Heart left ventricle (tissue), 16 donors: ENCODE measurements at regions not wholly inside any gene's neighbourhood (a gene's known extent, or its start where the extent isn't known, plus 50 kb on each side); places are given as distances from the start of the nearest gene placed in this dataset.

Source experiments
- ATAC-seq, 4 donors: fragments of 200-7000 bp; cut with Tn5 transposase; one replicate each; pipeline ENCODE4 v1.9.1; 2020 to 2022; ENCODE audit warnings: moderate library complexity in 4 of 4, mild to moderate bottlenecking in 3 of 4, moderate number of reproducible peaks in 1 of 4
- DNase-seq, 5 donors: peaks; one replicate each; pipeline ENCODE4 v3.0.0-alpha.2; 2020
- H3K27ac ChIP-seq, 12 donors: fragments of 200-600 bp; sonication (generic) in 4 of 12; one replicate each; pipeline versions ENCODE4 v1.5.0 to v1.8.0; 2016 to 2022; ENCODE audit warnings: mild to moderate bottlenecking in 2 of 12
- H3K27me3 ChIP-seq, 9 donors: fragments of 200-600 bp; sonication (generic) in 2 of 9; one replicate each; pipeline versions ENCODE4 v1.5.1 to v1.8.0; 2016 to 2022; ENCODE audit warnings: mild to moderate bottlenecking in 3 of 9
- H3K36me3 ChIP-seq, 9 donors: fragments of 200-600 bp; sonication (generic) in 2 of 9; one replicate each; pipeline versions ENCODE4 v1.5.0 to v1.8.0; 2018 to 2022; ENCODE audit warnings: mild to moderate bottlenecking in 2 of 9
- H3K4me1 ChIP-seq, 12 donors: fragments of 200-600 bp; sonication (generic) in 4 of 12; one replicate each; pipeline versions ENCODE4 v1.5.0 to v1.8.0; 2016 to 2022; ENCODE audit warnings: mild to moderate bottlenecking in 3 of 12
- H3K4me3 ChIP-seq, 12 donors: fragments of 200-600 bp; sonication (generic) in 4 of 12; one replicate each; pipeline versions ENCODE4 v1.5.0 to v1.8.0; 2017 to 2022; ENCODE audit warnings: mild to moderate bottlenecking in 9 of 12, moderate library complexity in 4 of 12
- H3K9me3 ChIP-seq, 12 donors: fragments of 200-600 bp; sonication (generic) in 4 of 12; one replicate each; pipeline versions ENCODE4 v1.5.0 to v1.8.0; 2016 to 2022; ENCODE audit warnings: mild to moderate bottlenecking in 1 of 12
- POLR2A ChIP-seq, 2 donors: fragments of 450-650 bp; IDR thresholded peaks; one replicate each; pipeline ENCODE4 v1.6.1; 2017; ENCODE audit warnings: antibody characterized with exemption in 2 of 2, mild to moderate bottlenecking in 2 of 2, moderate library complexity in 2 of 2
- WGBS, 4 donors: extraction: QIAGEN DNeasy Blood & Tissue Kit in 2 of 4; methylation state at CpG; one replicate each; pipeline versions ENCODE4 v1.1.5 to v1.1.7; 2013 to 2018; 5-methylcytosine and 5-hydroxymethylcytosine counted together
- intact Hi-C, 10 donors: fragments of 100-400 bp; cut with DNase I; formaldehyde crosslinking; loops; one replicate each; pipeline versions ENCODE4 v1.11.1 to v1.14.2; 2022
- TF ChIP-seq, protein P1 (sequence below), 12 donors: fragments of 200-600 bp; sonication (generic) in 4 of 12; IDR thresholded peaks; one replicate each; pipeline versions ENCODE4 v1.5.0 to v1.8.0; 2018 to 2022; ENCODE audit warnings: antibody characterized with exemption in 12 of 12, mild to moderate bottlenecking in 5 of 12
- donor health status: ischemic (EF 13 %, LVEDD 7.1; RV severe dilation, severe dysfunction).
- donor health status: healthy with polysubstance abuse.
- donor health status: DM: no; HTN: yes; CAD: no.
- donor health status: DM: no; HTN: no; CAD: no.
- donor health status: ischemic (EF 25% LVEDD 6.9; RV normal size, moderate dysfunction).
- donor health status: ischemic (EF 25% LVEDD 5.7; RV mildly dilated, moderate dysfunction).
- donor health status: healthy.
- donor health status: DM: yes; HTN: yes; CAD: no.
- donor health status: ischemic (EF 35%, LVEDD 5.7; RV mildly dilated, moderate dysfunction).
- donor health status: nonischemic (EF 11% LVEDD 7.7; RV severe dilation, severe dysfunction).
- donor health status: DM: yes; HTN: yes; CAD: no.
- donor health status: PGD.
- donor health status: ischemic (EF 29% LVEDD 5.4; RV normal size, mild dysfunction).
- donor health status: nonischemic (EF 23%, LVEDD 6.1; RV moderate dilation, normal function).

DNA sequence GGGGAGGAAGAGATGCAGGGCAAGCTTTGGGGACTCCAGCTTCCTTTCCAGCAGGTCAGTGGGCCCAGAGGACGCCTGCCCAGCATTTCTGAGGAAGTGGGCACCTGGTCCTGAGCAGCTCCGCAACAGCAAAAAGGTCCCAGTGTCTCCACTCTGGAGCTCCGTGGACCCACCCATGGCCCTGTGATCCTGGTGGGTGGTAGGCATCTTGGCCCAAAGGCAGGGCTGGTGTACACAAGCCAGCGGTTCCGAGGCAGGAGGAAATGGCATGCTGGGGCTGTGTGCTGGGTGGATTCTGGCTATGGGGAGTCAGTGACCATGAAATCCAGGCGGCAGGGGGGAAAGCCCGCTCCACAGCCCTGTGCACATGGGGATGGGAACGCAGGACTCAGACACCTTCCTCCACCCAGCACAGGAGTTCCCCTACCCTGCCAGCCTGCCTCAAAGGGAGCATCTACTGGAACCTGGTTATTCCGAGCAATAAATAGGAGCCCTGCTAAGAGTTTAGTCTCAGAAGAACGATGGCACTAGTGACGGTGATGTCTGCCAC, 206.0 kb downstream of the GLI2 start:
- TF ChIP-seq POLR2A (IDR thresholded peaks at IDR 0.05), result no peak
- TF ChIP-seq, protein P1, sequence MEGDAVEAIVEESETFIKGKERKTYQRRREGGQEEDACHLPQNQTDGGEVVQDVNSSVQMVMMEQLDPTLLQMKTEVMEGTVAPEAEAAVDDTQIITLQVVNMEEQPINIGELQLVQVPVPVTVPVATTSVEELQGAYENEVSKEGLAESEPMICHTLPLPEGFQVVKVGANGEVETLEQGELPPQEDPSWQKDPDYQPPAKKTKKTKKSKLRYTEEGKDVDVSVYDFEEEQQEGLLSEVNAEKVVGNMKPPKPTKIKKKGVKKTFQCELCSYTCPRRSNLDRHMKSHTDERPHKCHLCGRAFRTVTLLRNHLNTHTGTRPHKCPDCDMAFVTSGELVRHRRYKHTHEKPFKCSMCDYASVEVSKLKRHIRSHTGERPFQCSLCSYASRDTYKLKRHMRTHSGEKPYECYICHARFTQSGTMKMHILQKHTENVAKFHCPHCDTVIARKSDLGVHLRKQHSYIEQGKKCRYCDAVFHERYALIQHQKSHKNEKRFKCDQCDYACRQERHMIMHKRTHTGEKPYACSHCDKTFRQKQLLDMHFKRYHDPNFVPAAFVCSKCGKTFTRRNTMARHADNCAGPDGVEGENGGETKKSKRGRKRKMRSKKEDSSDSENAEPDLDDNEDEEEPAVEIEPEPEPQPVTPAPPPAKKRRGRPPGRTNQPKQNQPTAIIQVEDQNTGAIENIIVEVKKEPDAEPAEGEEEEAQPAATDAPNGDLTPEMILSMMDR (IDR thresholded peaks at IDR 0.05), result no peak
- Histone ChIP-seq H3K4me3 (no peak overlapping the region), H3K27me3 (no peaks in the 10 kb centered on the region), H3K36me3 (no peaks in the 10 kb centered on the region), H3K9me3 (no peaks in the 10 kb centered on the region), H3K4me1 (peaks cover 0 to 26% (median 7%) of the 10 kb centered on the region in 12 donors), H3K27ac (no peak overlapping the region)
- ATAC-seq (no peak), DNase-seq (no peak)
- 85 to 91% (median 89%) methylated on average over 9 to 11 of the region's 11 CpGs for WGBS, 4 donors
- intact Hi-C loops, result no loop called here

DNA sequence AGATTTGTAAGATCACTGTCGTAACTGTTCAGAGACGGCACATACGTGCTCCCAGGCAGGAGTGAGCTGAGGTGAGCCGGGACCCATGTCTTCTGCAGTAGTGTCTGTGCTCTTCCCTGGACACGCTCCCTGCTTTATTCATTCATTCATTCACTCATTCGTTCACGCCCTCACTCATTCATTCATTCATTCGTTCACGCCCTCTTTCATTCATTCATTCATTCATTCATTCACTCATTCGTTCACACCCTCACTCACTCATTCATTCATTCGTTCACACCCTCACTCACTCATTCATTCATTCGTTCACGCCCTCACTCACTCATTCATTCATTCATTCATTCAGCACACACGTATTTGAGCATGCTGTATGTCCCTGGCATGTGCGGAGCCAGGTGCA, 207.0 kb downstream of the GLI2 start:
- ATAC-seq (no peak), DNase-seq (no peak)
- no peak for TF ChIP-seq POLR2A (IDR thresholded peaks at IDR 0.05)
- H3K4me1 ChIP-seq, result peaks cover 0 to 16% (median 5%) of the 10 kb centered on the region in 12 donors
- H3K36me3 ChIP-seq, result no peaks in the 10 kb centered on the region
- no peak overlapping the region for H3K4me3 ChIP-seq
- no peak overlapping the region for H3K27ac ChIP-seq
- WGBS, 4 donors, result 89 to 91% (median 90%) methylated on average over 15 of the region's 15 CpGs
- no peaks in the 10 kb centered on the region for H3K27me3 ChIP-seq
- intact Hi-C loops, result no loop called here
- no peaks in the 10 kb centered on the region for H3K9me3 ChIP-seq

DNA sequence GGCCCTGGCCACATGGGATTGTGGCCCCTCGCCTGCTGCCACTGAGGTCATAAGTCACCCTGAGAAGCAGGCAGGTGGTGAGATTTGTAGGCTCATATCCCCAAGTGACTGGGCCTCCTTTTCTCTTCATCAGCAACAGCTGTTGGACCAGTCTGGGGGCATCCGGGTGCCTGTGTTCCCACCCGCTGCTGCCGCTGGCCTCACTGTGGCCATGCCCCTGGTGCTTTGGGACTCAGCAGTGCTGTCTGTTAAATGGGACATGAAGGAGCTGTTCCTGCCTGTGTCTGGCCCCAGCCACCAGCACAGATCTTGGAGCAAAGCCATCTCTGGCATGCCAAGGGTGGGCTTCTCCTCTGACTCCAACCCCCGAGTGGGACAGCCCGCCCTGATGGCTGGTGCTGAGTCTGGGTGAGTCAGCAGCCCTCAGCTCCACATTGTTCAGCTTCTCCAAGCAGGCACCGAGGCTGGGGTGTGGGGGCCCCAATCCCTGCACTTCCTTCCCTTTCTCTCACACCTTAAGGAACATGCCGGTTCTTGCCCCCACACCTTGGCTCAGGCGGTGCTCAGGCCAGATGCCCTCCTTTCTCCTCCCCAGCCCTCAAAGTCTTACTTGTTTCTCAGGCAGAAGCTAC, 207.9 kb downstream of the GLI2 start:
- DNase-seq (no peak), ATAC-seq (no peak)
- 84 to 86% (median 85%) methylated on average over 6 to 9 of the region's 9 CpGs for WGBS, 4 donors
- Histone ChIP-seq H3K36me3 (no peaks in the 10 kb centered on the region), H3K27ac (no peak overlapping the region), H3K4me3 (no peak overlapping the region), H3K27me3 (no peaks in the 10 kb centered on the region), H3K4me1 (peaks cover 0 to 7% (median 0%) of the 10 kb centered on the region in 12 donors), H3K9me3 (no peaks in the 10 kb centered on the region)
- no peak for TF ChIP-seq POLR2A (IDR thresholded peaks at IDR 0.05)
- TF ChIP-seq, protein P1 (IDR thresholded peaks at IDR 0.05), result no peak
- intact Hi-C loops, result no loop called here

DNA sequence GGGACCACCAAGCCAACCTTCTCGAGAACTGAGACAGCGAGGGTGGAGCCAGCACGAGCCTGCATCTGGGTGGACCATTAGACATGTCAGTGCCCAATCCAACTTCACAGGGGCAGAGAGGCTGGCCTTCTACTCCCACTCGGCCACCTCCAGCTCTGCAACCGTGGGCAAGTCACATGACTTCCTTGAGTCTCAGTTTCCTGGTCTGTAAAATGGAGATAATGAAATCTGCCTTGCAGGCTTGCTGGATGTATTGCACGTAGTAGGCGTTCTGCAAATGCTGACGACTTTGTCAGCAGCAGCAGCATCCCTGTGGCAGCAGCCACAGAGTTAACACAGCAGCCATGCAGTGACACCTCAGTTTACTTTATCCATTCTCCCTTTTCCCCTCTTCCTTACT, 208.9 kb downstream of the GLI2 start:
- intact Hi-C loops, result no loop called here
- 84 to 89% (median 88%) methylated on average over 5 to 8 of the region's 8 CpGs for WGBS, 4 donors
- DNase-seq, result no peak

More for the DNA sequence above, 208.9 kb downstream of the GLI2 start:
- peaks cover 0 to 5% (median 0%) of the 10 kb centered on the region in 12 donors for H3K4me1 ChIP-seq
- H3K27ac ChIP-seq, result no peak overlapping the region
- H3K36me3 ChIP-seq, result no peaks in the 10 kb centered on the region
- no peak for ATAC-seq
- no peak overlapping the region for H3K4me3 ChIP-seq
- TF ChIP-seq POLR2A (IDR thresholded peaks at IDR 0.05), result no peak
- TF ChIP-seq, protein P1 (IDR thresholded peaks at IDR 0.05), result no peak
- no peaks in the 10 kb centered on the region for H3K9me3 ChIP-seq
- no peaks in the 10 kb centered on the region for H3K27me3 ChIP-seq
